HEK293T (cell line): ENCODE measurements at regions not wholly inside any gene's neighbourhood (a gene's known extent, or its start where the extent isn't known, plus 50 kb on each side); places are given as distances from the start of the nearest gene placed in this dataset.

Experiments
- BHLHE40 ChIP-seq: fragments of 450-650 bp; IDR thresholded peaks from 2 replicates; pipeline ENCODE4 v1.6.1; 2016; ENCODE audit warnings: mild to moderate bottlenecking, moderate library complexity, borderline replicate concordance
- L3MBTL2 ChIP-seq: fragments of 450-650 bp; conservative IDR thresholded peaks from 2 replicates; pipeline ENCODE4 v1.6.1; 2016; ENCODE audit warnings: mild to moderate bottlenecking
- SP1 ChIP-seq: fragments of 450-650 bp; IDR thresholded peaks from 2 replicates; pipeline ENCODE4 v1.6.1; 2017
- SUZ12 ChIP-seq: fragments of 450-650 bp; IDR thresholded peaks from 2 replicates; pipeline ENCODE4 v1.6.1; 2016; ENCODE audit warnings: mild to moderate bottlenecking

GRCh38 chr5:111961862-111962261, 204.9 kb upstream of the NREP start:
- TF ChIP-seq L3MBTL2 = no peak
- no peak for TF ChIP-seq SP1
- TF ChIP-seq BHLHE40 = no peak
- TF ChIP-seq SUZ12 = no peak
